A673 (cell line): ENCODE measurements at regions not wholly inside any gene's neighbourhood (a gene's known extent, or its start where the extent isn't known, plus 50 kb on each side); places are given as distances from the start of the nearest gene placed in this dataset.

Source experiments
- BruUV-seq: library from RNA; stranded (reverse); fragments of 400-500 nt; replicated peaks from 2 replicates; lab custom pipeline; 2021; lab: Mats Ljungman, UMichigan
- CTCF ChIA-PET: fragments of 300-600 bp; sonication (Branson Sonifier 250); formaldehyde crosslinking; loops from one replicate; lab custom pipeline; 2022; ENCODE audit warnings: antibody characterized with exemption; lab: Charles Lee
- POLR2A ChIA-PET: fragments of 300-600 bp; sonication (Branson Sonifier 250); formaldehyde crosslinking; loops from one replicate; lab custom pipeline; 2022; ENCODE audit warnings: antibody characterized with exemption; ENCODE audit not compliant: low non-redundant PET; lab: Charles Lee
- DNase-seq: peaks from one replicate; pipeline ENCODE4 v3.0.0-alpha.2; 2015; ENCODE audit warnings: low spot score
- H3K27ac ChIP-seq: fragments of 200-600 bp; sonication (generic); 2 replicates; pipeline ENCODE4 v1.5.1; 2016; ENCODE audit warnings: mixed run types, low read depth, mild to moderate bottlenecking, mixed read lengths, antibody characterized with exemption, low read length; ENCODE audit not compliant: poor library complexity, severe bottlenecking
- H3K27me3 ChIP-seq: fragments of 200-600 bp; sonication (generic); replicated peaks from 2 replicates; pipeline ENCODE4 v1.6.1; 2017; ENCODE audit warnings: mixed run types, low read depth, mild to moderate bottlenecking, mixed read lengths, antibody characterized with exemption, low read length; ENCODE audit not compliant: insufficient read depth, poor library complexity
- H3K36me3 ChIP-seq: fragments of 200-600 bp; sonication (generic); 2 replicates; pipeline ENCODE4 v1.6.1; 2016; ENCODE audit warnings: mixed run types, mild to moderate bottlenecking, mixed read lengths, antibody characterized with exemption, low read length; ENCODE audit not compliant: insufficient read depth, poor library complexity, severe bottlenecking
- H3K4me1 ChIP-seq: fragments of 200-600 bp; sonication (generic); 2 replicates; pipeline ENCODE4 v1.6.1; 2017; ENCODE audit warnings: mixed run types, mild to moderate bottlenecking, mixed read lengths, antibody characterized with exemption, low read length; ENCODE audit not compliant: insufficient read depth, poor library complexity, severe bottlenecking
- H3K4me3 ChIP-seq: fragments of 200-600 bp; sonication (generic); 2 replicates; pipeline ENCODE4 v1.5.1; 2016; ENCODE audit warnings: low read depth, mixed run types, mild to moderate bottlenecking, mixed read lengths, low read length; ENCODE audit not compliant: poor library complexity, severe bottlenecking
- H3K9me3 ChIP-seq: fragments of 200-600 bp; sonication (generic); 2 replicates; pipeline ENCODE4 v1.6.1; 2016; ENCODE audit warnings: mixed run types, low read depth, mild to moderate bottlenecking, mixed read lengths, antibody characterized with exemption, low read length; ENCODE audit not compliant: poor library complexity, severe bottlenecking
- EZH2 ChIP-seq: fragments of 200-600 bp; sonication (generic); IDR thresholded peaks from 2 replicates; pipeline ENCODE4 v1.6.1; 2017; ENCODE audit warnings: borderline replicate concordance, low read depth, mild to moderate bottlenecking, mixed read lengths, antibody characterized with exemption, low read length; ENCODE audit not compliant: poor library complexity, severe bottlenecking
- intact Hi-C: fragments of 100-400 bp; cut with micrococcal nuclease; formaldehyde crosslinking; loops from one replicate; pipeline ENCODE4 v1.10.0; 2022; ENCODE audit not compliant: unreplicated experiment
- TF ChIP-seq, protein P1 (sequence below): fragments of 300-800, 200-600 bp; sonication (generic); conservative IDR thresholded peaks from 2 replicates; pipeline ENCODE4 v1.5.1; 2017; ENCODE audit warnings: low read depth, mild to moderate bottlenecking, antibody characterized with exemption, low read length, moderate library complexity, mixed read lengths

DNA sequence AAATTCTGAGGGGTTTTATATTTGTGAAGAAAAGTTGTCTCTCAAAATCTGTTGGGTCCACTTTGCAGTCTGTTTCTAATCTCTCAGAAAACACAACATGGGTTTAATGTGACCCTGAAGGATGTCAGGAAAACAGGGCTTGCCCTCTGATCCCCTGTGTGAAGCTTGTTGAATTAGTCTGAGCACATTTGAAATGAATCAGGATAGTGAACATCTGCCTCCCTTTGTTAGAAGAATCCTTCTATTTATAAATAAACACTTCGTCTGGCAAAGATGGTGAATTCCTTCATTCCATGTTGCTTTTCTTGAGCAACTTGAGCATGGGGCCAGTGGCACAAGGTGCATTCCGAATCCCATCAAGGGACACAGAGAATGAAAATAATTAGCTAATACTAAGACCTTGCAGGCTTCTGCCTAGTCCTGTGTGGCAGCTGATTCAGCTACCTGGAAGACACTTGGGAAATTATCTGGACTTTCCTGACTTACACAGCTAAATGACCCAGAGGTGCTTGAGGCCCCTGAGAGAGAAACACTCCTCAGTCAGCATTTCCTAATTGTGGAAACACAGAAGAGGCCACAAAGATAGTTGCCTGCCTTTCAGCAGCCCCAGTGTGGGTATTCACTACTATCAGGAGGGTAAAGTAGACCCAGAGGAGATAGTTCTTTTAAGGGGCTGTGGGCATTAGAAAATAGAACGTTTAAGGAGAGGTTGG lies 305.5 kb downstream of the C7orf25 start:
- intact Hi-C loops, result no loop called here
- ChIA-PET POLR2A (no interaction called here), CTCF (interaction anchor here (0.6 kb wide), 1 partner anchor 308 kb away, joined by 4 read pairs; no protein-coding TSS in a partner anchor)
- Histone ChIP-seq H3K4me3 (no peak overlapping the region), H3K27me3 (peaks cover 3% of the 10 kb centered on the region), H3K27ac (no peak overlapping the region), H3K36me3 (no peaks in the 10 kb centered on the region), H3K4me1 (no peaks in the 10 kb centered on the region), H3K9me3 (no peaks in the 10 kb centered on the region)
- no peak for DNase-seq
- no peak for TF ChIP-seq EZH2
- TF ChIP-seq, protein P1, sequence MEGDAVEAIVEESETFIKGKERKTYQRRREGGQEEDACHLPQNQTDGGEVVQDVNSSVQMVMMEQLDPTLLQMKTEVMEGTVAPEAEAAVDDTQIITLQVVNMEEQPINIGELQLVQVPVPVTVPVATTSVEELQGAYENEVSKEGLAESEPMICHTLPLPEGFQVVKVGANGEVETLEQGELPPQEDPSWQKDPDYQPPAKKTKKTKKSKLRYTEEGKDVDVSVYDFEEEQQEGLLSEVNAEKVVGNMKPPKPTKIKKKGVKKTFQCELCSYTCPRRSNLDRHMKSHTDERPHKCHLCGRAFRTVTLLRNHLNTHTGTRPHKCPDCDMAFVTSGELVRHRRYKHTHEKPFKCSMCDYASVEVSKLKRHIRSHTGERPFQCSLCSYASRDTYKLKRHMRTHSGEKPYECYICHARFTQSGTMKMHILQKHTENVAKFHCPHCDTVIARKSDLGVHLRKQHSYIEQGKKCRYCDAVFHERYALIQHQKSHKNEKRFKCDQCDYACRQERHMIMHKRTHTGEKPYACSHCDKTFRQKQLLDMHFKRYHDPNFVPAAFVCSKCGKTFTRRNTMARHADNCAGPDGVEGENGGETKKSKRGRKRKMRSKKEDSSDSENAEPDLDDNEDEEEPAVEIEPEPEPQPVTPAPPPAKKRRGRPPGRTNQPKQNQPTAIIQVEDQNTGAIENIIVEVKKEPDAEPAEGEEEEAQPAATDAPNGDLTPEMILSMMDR, result no peak
- no TSS peak for BruUV-seq

DNA sequence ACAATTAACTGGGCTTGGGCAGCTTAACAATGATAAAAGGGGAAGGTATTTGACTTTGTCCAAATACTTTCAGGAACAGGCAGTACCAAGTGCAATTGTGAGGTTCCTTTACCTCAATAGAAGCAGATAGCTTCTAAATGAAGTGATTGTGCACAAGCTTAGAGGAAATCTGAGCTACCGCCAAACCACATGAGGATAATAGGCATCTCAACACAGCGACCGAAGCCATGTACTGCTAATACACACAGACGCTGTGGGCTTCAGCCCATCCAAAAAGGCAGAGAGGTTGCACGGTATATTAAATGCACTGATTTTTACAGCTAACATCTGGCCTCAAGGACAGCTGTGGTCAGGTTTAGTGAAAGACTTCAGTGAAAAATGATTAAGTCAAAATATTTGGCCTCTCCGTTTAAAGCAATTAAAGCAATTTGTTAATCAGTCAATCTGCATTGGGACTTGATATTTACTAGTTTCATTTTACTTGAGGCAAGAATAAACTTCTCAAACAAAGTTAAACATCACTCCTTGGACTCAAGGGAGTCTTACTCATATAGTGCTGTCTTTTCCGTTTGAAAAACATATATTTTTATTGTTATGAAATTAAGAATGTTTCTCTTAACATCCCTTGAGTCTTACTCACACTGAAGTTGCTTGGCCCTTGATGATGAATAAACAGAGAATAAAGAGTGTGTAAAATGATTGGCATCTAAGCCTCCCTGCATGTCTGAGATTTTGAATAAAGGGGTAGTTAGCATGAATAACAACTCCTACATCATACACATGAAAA lies 306.3 kb downstream of the C7orf25 start:
- no TSS peak for BruUV-seq
- DNase-seq, result no peak
- intact Hi-C loops, result no loop called here
- ChIA-PET POLR2A (no interaction called here), CTCF (interaction anchor here (0.6 kb wide), 1 partner anchor 309 kb away, joined by 4 read pairs; no protein-coding TSS in a partner anchor)
- Histone ChIP-seq H3K27me3 (peaks cover 3% of the 10 kb centered on the region), H3K9me3 (no peaks in the 10 kb centered on the region), H3K4me3 (no peak overlapping the region), H3K4me1 (no peaks in the 10 kb centered on the region), H3K27ac (no peak overlapping the region), H3K36me3 (no peaks in the 10 kb centered on the region)
- TF ChIP-seq EZH2, result no peak
- TF ChIP-seq, protein P1, result no peak

DNA sequence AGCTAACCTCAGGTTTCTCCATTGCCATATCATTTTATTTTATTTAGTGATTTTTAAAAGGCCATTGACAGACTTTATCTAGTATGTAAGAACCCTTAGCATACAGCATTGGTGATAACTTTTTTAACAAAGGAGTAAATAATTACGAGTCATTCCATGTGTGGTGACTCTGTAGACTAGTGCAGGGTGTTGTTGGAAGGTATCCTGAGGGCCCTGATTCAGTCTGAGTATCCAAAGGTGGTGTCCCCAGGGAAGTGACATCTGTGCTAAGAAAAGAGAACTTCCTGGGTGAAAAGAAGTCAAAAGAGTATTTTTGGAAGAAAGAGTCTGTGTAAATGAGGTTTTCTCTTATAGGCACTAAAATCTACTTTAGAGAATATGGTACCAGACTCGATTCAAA lies 308.4 kb downstream of the C7orf25 start:
- H3K4me3 ChIP-seq, result no peak overlapping the region
- ChIA-PET CTCF (no interaction called here), POLR2A (no interaction called here)
- no peaks in the 10 kb centered on the region for H3K9me3 ChIP-seq
- H3K27ac ChIP-seq, result no peak overlapping the region
- H3K4me1 ChIP-seq, result no peaks in the 10 kb centered on the region
- no TSS peak for BruUV-seq
- no peak for DNase-seq
- TF ChIP-seq, protein P1, result no peak
- TF ChIP-seq EZH2, result no peak
- no peaks in the 10 kb centered on the region for H3K27me3 ChIP-seq
- intact Hi-C loops, result no loop called here
- H3K36me3 ChIP-seq, result no peaks in the 10 kb centered on the region
